GM19351 (cell line): ENCODE measurements at regions not wholly inside any gene's neighbourhood (a gene's known extent, or its start where the extent isn't known, plus 50 kb on each side); places are given as distances from the start of the nearest gene placed in this dataset.
A peak's percentile ranks its signal among the peaks of the same experiment; 100 is the strongest.
"Not testable (repeated sequence)": the region's sequence is repeated elsewhere in the genome, so short reads cannot be mapped to it uniquely, and the experiment has no call there.

Source experiments
- ATAC-seq: cut with Tn5 transposase; IDR thresholded peaks from one replicate; pipeline ENCODE4 v1.9.1; 2021; ENCODE audit warnings: mild to moderate bottlenecking, moderate library complexity; ENCODE audit not compliant: unreplicated experiment

DNA sequence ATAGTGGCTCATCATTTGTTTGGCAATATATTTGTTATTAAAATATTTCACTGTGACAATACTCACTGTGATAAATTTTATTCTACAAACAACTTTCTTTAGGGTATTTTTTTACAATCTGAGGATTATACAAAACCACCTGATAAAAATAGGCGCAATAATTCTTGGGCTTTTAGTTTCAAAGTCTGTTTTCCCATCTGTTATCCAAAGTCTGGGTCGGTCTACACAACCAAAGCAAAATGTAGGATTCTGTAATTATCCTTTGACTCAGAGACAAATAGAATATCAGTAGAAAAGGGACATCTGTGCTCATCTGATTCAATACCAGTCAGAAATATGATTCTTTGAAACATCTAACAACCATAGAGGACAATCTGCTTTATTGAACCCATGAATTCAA, 271.8 kb upstream of the AMIGO2 start:
- no peak for ATAC-seq

- ATAC-seq: no peak
Observed at GRCh38 chr12:47350062-47350408, 270.3 kb upstream of the AMIGO2 start.

GRCh38 chr12:47349137-47350061, 269.6 kb upstream of the AMIGO2 start:
- ATAC-seq: no peak

- ATAC-seq: no peak
Observed at GRCh38 chr12:47348206-47348605, 268.4 kb upstream of the AMIGO2 start.

GRCh38 chr12:47346251-47347019, 266.7 kb upstream of the AMIGO2 start:
- no peak for ATAC-seq

DNA sequence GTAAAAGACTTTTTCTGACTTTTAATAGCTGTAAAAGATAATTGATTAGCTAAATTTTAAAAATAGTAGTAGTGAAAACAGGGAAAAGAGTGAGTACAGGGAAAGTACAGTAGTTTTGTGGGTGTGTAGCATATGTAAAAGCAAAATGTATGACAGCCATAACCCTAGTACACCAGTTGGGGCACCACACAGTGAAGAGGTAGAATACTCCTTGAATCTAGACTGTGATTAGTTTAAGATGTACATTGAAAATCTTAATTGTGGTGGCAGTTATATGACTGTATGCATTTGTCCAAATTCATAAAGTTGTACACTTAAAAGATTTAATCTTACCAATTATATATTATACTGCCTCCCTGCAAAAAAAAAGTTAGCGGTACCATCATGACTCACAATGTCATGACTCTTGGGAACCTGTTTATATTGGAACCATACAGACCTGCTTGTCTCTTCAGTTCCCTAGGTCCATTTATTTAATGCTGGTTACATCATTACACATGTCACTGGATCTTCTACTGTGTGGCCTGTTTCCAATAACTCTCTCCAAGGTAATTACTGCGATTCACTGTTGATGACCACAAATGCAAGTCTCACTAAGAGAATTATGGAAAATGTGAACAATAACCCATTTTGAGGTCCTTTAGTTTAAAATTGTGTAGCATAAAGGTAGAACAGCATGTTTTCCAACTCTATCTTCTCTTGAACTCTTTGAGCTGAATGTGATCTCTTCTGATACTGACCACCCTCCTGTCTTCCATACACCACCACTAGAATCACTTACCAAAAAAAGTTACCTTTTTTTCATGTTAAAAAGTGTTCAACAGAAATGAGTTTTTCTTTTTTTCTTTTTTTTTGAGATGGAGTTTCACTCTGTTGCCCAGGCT, 264.2 kb upstream of the AMIGO2 start:
- no peak for ATAC-seq

DNA sequence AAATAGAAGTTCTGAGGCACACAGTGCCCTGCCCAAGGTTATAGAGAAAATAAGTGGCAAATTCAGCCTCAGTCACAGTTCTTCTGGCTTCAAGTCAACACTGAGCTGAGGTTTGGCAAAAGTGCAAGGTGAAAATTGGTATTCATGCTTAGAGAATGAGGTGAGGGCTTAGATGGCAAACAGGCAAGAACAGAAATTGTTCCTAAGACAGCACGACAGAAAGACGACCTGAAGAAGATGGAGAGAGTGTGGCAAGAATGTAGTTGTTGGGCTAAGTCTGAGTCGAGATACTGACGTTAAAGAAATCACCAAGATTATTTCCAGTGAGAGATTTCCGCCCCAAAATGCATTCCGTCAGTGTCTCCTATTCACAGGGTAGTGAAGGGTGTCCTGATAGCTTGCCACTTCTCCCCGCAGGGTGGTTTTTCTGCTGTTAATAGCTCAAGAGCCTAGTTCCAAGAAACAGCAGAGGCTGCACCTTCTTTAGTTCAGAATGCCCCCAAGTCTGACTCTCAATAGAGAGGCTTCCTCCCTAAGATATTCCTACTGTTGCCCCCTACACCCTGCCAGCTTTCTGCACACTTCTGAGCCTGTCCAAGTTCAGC, 260.8 kb upstream of the AMIGO2 start:
- ATAC-seq: no peak

DNA sequence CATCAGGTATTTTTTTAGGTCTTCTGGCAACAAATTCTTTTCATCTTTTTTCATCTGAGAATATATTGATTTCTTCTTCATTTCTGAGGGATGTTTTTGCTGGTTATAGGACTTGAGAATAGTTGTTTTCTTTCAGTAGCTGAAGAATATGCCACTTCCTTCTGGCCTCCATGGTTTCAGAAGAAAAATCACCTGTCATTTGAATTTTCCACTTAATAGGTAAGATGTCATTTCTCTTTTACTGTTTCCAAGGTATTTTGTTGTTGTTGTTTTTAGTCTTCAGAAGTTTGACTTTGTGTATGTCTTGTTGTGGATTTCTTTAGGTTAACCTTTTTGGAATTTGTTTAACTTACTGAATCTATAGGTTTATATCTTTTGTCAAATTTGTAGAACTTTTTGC, 257.8 kb upstream of the AMIGO2 start:
- ATAC-seq: no peak

- ATAC-seq: not testable (repeated sequence)
Observed at GRCh38 chr12:47333271-47333858, 253.6 kb upstream of the AMIGO2 start.

- ATAC-seq: no peak
Observed at GRCh38 chr12:47328831-47329545, 249.2 kb upstream of the AMIGO2 start.

DNA sequence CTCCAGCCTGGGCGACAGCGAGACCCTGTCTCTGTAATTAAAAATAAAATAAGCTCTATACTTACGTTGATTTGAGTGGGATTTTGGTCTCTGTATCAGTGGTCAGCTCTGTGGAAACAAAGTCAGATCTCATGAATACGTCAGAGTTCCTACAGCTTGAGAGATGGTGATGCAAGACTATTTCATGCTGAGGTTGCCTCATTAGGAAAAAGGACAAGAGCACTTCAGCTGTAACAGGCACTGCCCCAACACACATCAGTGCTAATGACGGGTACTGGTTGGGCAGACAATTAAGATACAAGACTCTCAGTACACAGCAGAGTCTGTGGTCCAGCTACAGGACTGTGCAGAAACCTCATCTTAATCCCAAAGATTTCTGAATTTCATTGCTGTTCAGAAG, 246.4 kb upstream of the AMIGO2 start:
- no peak for ATAC-seq

- ATAC-seq: no peak
Observed at GRCh38 chr12:47323802-47324201, 244.0 kb upstream of the AMIGO2 start.

- ATAC-seq: no peak
Observed at GRCh38 chr12:47321436-47321835, 241.7 kb upstream of the AMIGO2 start.

DNA sequence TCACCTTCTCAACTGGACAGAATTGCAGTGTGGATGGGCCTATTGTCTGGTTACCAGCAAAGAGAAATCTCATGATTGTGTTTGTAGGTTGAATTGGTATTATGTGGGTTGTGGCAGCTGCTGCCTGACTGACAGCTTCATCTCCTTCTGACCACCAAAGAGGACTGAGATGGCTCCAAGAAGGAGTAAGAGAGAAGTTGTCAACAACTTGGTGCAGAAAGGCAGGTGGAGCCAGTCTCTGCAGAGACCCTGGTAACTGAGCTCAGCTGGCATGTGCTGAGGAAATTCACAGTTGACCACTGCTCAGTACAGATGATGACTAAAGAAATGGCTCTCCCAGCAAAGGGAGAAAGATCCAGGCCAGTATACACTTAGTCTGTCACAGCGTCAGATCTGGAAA, 240.0 kb upstream of the AMIGO2 start:
- ATAC-seq: no peak

DNA sequence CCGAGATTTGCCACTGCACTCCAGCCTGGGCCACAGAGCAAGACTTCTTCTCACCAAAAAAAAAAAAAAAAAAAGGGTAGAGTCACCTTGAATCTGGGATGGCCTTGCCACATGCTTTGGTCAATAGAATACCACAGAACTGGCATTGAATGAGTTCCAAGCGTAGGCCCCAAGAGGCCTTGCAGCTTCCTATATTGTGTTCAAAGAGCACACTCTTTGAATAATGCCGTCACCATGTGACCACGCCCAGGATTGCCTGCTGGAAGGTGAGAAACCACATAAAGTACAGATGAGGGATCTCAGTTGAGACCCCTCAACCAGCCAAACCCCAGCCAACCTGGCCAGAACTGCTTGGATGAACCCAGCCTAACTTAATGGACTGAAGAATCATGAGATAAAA, 239.2 kb upstream of the AMIGO2 start:
- no peak for ATAC-seq

GRCh38 chr12:47317175-47317915, 237.6 kb upstream of the AMIGO2 start:
- peak; percentile 50 for ATAC-seq

- ATAC-seq: no peak
Observed at GRCh38 chr12:47316609-47317049, 236.9 kb upstream of the AMIGO2 start.

DNA sequence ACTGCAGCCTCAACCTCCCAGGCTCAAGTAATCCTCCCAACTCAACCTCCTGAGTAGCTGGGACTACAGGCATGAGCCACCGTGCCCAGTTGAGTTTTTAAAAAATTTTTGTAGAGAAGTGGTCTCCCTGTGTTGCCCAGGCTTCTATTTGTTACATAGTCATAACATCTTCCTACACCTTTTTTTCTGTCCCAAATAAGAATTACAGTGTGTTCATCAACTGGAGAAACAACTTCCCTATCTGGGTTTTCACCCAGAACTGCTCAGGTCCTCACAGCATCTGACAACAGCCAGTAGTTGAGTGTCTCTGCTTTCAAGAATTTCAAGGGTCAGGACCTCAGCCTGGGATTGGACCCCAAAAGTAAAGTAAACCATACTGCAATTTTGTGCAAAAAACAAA, 235.2 kb upstream of the AMIGO2 start:
- ATAC-seq: no peak
